ENCODE measurements at regions not wholly inside any gene's neighbourhood (a gene's known extent, or its start where the extent isn't known, plus 50 kb on each side); places are given as distances from the start of the nearest gene placed in this dataset.

GRCh38 chr13:78096221-78096620 is 177.6 kb upstream of the EDNRB start:
- no peaks in the 10 kb centered on the region for H3K79me2 ChIP-seq (ENCODE audit: insufficient read depth, low read length)
- TF ChIP-seq EZH2phosphoT487 (conservative IDR thresholded peaks at IDR 0.05; ENCODE audit: low read length) = no peak
- TF ChIP-seq CTCF (IDR thresholded peaks at IDR 0.05; ENCODE audit: insufficient read depth, low read length, poor library complexity, severe bottlenecking) = no peak
- no peak overlapping the region for H3K4me2 ChIP-seq (ENCODE audit: low read depth, low read length, poor library complexity, severe bottlenecking)
- H2AFZ ChIP-seq (ENCODE audit: low read depth, low read length, severe bottlenecking) = no peak overlapping the region
- H3F3A ChIP-seq (ENCODE audit: insufficient read depth) = no peaks in the 10 kb centered on the region
- H3K4me3 ChIP-seq (ENCODE audit: insufficient read depth, low read length, poor library complexity, severe bottlenecking) = no peak overlapping the region
- H3K9me2 ChIP-seq (replicated peaks; ENCODE audit: insufficient read depth, low read length) = no peaks in the 10 kb centered on the region
- H4K20me1 ChIP-seq (ENCODE audit: low read depth, low read length) = no peaks in the 10 kb centered on the region
- H3K27me3 ChIP-seq (ENCODE audit: low read length) = no peaks in the 10 kb centered on the region
- no peaks in the 10 kb centered on the region for H3K36me3 ChIP-seq (ENCODE audit: low read length)
- no peak overlapping the region for H3K27ac ChIP-seq (ENCODE audit: low read depth, low read length)
- H3K9ac ChIP-seq (ENCODE audit: low read length) = no peak overlapping the region
- H3K9me3 ChIP-seq (ENCODE audit: insufficient read depth, low read length) = no peaks in the 10 kb centered on the region

GRCh38 chr13:78087966-78088678 is 169.5 kb upstream of the EDNRB start:
- no peaks in the 10 kb centered on the region for H3K9me2 ChIP-seq (replicated peaks; ENCODE audit: insufficient read depth, low read length)
- H3K9ac ChIP-seq (ENCODE audit: low read length) = no peak overlapping the region
- no peaks in the 10 kb centered on the region for H3K9me3 ChIP-seq (ENCODE audit: insufficient read depth, low read length)
- H2AFZ ChIP-seq (ENCODE audit: low read depth, low read length, severe bottlenecking) = no peak overlapping the region
- TF ChIP-seq CTCF (IDR thresholded peaks at IDR 0.05; ENCODE audit: insufficient read depth, low read length, poor library complexity, severe bottlenecking) (no peak), EZH2phosphoT487 (conservative IDR thresholded peaks at IDR 0.05; ENCODE audit: low read length) (no peak)
- H3F3A ChIP-seq (ENCODE audit: insufficient read depth) = no peaks in the 10 kb centered on the region
- no peaks in the 10 kb centered on the region for H3K27me3 ChIP-seq (ENCODE audit: low read length)
- no peak overlapping the region for H3K27ac ChIP-seq (ENCODE audit: low read depth, low read length)
- no peak overlapping the region for H3K4me2 ChIP-seq (ENCODE audit: low read depth, low read length, poor library complexity, severe bottlenecking)
- H3K79me2 ChIP-seq (ENCODE audit: insufficient read depth, low read length) = no peaks in the 10 kb centered on the region
- H3K36me3 ChIP-seq (ENCODE audit: low read length) = no peaks in the 10 kb centered on the region
- no peak overlapping the region for H3K4me3 ChIP-seq (ENCODE audit: insufficient read depth, low read length, poor library complexity, severe bottlenecking)
- H4K20me1 ChIP-seq (ENCODE audit: low read depth, low read length) = no peaks in the 10 kb centered on the region

GRCh38 chr13:78085434-78086225 is 167.0 kb upstream of the EDNRB start:
- Histone ChIP-seq H3K9me3 (ENCODE audit: insufficient read depth, low read length) (no peaks in the 10 kb centered on the region), H3K27ac (ENCODE audit: low read depth, low read length) (no peak overlapping the region), H3K9ac (ENCODE audit: low read length) (no peak overlapping the region), H3K79me2 (ENCODE audit: insufficient read depth, low read length) (no peaks in the 10 kb centered on the region), H3K27me3 (ENCODE audit: low read length) (no peaks in the 10 kb centered on the region), H3K4me3 (ENCODE audit: insufficient read depth, low read length, poor library complexity, severe bottlenecking) (no peak overlapping the region), H3K36me3 (ENCODE audit: low read length) (no peaks in the 10 kb centered on the region), H3K4me2 (ENCODE audit: low read depth, low read length, poor library complexity, severe bottlenecking) (no peak overlapping the region), H4K20me1 (ENCODE audit: low read depth, low read length) (no peaks in the 10 kb centered on the region), H3K9me2 (replicated peaks; ENCODE audit: insufficient read depth, low read length) (no peaks in the 10 kb centered on the region), H3F3A (ENCODE audit: insufficient read depth) (no peaks in the 10 kb centered on the region), H2AFZ (ENCODE audit: low read depth, low read length, severe bottlenecking) (no peak overlapping the region)
- TF ChIP-seq EZH2phosphoT487 (conservative IDR thresholded peaks at IDR 0.05; ENCODE audit: low read length) (no peak), CTCF (IDR thresholded peaks at IDR 0.05; ENCODE audit: insufficient read depth, low read length, poor library complexity, severe bottlenecking) (no peak)
